GM19438 (cell line): ENCODE measurements at regions not wholly inside any gene's neighbourhood (a gene's known extent, or its start where the extent isn't known, plus 50 kb on each side); places are given as distances from the start of the nearest gene placed in this dataset.
A peak's percentile ranks its signal among the peaks of the same experiment; 100 is the strongest.
"Not testable (repeated sequence)": the region's sequence is repeated elsewhere in the genome, so short reads cannot be mapped to it uniquely, and the experiment has no call there.

Experiments used
- ATAC-seq: cut with Tn5 transposase; IDR thresholded peaks from one replicate; pipeline ENCODE4 v1.9.1; 2021; ENCODE audit warnings: low read depth; ENCODE audit not compliant: unreplicated experiment

DNA sequence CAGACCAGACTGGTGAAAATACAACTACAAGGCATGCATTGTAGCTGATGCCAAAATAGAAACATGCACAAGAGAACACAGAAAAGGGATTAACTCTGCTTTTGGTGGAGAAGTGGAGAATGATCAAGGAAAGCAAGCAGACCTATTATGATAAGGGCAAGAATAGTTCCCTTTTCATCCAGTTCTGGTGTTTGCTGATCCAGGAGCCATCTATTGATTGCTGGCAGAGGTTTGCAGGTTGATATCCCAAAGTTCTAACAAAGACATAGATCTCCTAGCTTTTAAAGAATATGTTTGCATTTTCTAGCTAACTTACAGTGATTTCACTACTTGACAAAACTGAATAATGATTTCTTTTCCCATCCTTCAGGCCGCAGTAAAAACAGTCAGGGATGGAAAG, 166.2 kb upstream of the CDKN3 start:
- no peak for ATAC-seq

DNA sequence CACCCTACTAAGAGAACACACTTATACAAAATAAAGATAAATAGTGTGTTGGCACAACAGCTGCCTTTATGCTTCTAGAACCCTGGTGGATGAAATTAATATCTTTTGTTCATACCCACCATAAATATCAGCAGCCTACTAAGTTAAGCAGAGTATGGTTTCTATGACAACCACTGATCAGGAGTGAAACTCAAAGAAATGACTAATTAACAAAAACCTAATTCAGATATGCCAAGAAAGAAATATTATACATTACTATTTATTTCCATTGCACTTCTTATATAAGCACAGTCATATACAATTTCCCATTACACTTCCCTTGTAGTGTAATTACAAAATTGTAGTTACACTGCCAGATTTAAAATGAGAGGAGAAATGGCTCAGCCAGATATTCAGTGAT, 164.1 kb upstream of the CDKN3 start:
- no peak for ATAC-seq

DNA sequence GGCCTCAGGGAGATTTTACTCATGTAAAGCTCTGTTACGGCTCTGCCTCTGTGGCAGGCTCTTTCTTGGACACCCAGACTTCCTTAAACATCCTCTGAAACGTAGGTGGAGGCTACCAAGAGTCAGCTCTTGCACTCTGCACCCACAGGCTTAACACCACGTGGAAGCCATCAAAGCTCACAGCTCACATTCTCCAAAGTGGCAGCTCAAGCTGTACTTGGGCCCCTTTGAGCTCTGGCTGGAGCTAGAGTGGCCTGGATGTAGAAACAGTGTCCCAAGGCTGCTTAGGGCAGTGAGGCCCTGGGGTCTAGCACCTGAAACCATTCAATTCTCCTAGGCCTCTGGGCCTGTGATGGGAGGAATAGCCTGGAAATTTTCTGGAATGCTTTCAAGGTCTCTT, 155.3 kb upstream of the CDKN3 start:
- ATAC-seq: no peak

DNA sequence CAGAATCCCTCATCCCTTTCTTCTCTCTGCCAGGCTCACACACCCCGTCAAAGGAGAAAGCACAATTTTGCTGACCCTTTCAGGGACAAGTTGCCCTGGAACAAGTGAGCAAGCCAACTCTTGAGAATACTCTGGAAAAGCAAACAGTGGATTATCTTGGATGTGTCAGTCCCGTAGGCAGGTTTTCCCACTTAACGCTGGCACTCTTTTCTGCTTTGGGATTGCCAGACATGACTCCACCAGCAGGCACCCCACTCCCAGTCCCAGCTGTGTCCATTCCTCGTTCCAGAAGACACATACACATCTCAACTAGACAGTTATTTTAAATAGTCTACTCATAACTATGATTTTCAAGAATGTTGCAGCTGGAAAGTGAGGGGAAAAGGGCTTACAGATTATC, 145.5 kb upstream of the CDKN3 start:
- no peak for ATAC-seq

DNA sequence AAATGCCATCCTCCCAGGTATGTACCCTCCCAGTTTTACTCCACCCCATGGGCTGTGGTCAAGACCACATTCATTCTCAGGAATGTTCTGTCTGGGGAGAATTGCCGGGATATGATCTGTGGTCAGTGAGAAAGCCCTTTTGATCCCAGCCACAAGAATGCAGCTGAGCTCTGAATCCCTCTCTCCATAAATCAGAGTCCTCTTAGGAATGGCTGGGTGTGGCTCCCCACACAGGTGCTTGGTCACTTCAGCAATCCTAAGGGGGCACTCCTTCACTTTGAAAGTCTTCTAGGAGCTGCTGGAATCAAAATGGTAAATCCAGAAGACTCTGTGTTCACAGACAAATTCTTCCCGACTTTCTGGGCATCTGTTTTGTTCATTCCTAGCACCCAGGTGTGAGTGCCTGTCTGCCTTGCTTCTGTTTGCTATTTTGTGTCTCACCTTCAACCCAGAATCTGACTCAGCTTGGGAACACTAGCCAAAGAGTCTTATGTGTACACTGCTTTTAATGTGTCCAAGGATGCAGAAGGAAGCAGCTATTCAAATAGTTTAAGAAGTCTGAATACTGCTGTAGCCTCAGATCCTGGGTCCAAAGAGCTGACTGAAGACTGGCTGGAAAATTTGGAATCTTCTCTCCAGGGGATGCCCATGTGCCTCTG, 144.6 kb upstream of the CDKN3 start:
- no peak for ATAC-seq

DNA sequence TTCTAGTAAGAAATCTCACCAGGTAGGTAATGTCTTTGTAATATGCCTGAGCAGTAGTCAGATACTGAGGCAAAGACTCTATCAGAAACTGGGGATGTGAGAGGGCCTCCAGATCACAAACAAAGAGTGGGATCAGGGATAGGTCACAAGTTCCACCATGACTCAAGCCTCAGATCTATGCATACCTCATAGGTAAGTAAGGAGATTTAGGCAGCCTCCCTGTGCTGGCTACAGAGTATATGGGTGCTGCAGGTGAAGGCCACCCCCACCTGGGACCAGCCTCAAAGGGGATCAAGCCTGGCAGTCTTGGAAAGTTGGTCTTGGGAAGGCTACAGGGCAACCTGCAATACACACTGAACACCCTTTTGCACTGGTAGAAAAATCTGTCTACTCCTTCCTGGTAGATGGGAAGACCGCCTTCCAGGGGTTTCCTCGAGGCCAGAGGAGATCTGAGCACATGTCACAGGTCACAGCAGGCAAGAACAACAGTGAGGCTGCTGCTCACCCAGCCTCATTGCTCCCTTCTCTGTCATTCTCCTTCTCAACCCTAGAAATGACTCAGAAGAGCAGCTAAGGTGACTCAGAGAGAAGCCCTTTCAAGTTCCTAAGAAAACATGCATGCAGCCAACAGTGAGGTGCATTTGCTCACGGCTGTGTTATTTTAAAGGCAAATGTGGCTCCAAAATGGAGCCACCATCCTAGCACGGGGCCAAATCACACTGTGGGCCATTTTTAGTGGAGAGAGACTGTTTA, 143.4 kb upstream of the CDKN3 start:
- no peak for ATAC-seq

DNA sequence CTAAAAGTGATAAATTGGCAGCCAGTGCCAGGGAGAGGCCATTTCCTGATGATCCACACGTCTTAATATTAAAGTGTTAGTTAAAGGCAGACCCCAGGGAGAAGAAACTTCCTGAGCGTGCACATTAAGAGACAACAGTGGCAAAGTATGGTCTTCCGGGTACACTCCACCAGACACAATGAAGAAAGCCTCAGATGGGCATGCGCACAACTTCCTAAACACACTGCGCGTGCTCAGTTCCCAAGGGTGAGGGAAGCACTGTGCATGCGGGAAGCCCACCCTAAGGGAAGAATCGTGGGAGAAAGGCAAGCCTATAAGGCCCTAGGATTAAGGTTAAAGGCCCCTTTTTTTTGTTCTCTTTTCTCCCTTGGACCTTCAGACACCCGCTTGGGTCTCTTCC, 140.7 kb upstream of the CDKN3 start:
- no peak for ATAC-seq

DNA sequence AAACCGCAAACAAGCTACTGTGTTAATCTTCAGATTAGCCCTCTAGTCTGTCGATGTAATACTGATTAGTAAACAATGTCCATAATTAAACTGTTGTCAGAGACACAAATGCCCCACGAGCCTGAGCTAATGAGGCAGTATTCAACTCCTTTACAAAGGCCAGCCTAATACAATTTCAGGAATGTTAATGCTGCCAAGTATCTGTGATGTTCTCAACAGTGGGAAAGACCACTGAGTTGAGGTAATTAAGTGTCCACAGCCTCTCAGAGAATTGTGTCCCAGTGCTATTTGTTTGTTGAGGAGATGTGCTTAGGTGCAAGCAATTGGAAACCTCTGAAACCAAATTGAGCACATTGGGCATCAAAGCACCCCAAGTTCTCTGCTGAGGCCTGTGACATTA, 139.4 kb upstream of the CDKN3 start:
- ATAC-seq: no peak

DNA sequence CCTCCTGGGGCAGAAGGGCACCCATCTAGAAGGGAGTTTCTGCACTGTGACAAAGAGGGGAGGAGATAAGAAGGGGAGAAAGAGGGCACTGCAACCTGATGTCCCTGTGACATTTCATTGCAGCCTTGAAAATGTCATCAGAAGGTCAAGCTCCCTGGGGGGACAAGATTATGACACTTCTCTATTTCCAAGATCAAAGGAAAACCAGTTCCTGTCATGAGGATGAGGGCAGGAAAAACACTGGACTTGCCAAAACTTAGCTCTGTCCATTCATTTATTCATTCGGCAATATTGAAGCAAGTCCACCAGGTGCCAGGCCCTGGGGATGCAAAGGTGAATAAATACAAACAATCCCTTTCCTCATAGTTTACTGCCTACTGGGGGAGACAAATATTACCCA, 138.4 kb upstream of the CDKN3 start:
- ATAC-seq: no peak

DNA sequence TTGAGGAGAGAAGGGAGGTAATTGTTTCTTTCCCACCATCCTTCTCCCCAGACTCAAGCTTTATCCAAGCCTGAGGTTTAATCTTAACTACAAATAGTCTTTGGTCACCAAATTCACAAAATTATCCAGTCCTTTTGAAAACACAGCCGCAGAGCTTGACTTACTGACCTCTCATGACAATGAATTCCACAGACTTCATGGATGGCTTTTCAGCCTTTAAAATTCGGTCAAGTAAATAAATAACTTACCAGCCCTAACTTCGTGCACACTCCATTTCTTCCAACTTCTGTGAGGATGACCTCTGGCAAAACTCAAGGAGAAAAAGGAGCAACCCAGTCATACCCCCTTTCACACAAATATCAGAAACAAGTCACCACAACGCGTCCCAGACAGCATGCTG, 137.0 kb upstream of the CDKN3 start:
- no peak for ATAC-seq

DNA sequence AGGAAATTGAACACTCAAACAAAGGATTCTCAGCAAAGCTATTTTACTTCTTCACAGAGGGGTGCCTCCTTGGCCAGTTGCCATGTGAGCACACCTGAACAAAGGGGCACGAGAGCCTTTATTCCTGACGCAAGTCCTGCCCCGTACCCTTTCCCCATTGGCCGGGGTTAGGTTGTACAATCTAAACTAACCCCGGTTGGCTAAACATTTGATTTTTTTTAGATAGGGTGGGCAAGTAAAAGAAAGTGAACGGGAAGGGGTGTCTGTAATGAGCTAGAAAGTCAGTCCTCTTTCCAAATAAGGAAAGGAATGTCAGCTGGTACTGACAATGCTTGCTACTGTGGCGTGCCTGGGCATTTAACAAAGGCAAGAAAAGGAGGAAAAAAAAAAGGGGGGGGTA, 135.5 kb upstream of the CDKN3 start:
- no peak for ATAC-seq

DNA sequence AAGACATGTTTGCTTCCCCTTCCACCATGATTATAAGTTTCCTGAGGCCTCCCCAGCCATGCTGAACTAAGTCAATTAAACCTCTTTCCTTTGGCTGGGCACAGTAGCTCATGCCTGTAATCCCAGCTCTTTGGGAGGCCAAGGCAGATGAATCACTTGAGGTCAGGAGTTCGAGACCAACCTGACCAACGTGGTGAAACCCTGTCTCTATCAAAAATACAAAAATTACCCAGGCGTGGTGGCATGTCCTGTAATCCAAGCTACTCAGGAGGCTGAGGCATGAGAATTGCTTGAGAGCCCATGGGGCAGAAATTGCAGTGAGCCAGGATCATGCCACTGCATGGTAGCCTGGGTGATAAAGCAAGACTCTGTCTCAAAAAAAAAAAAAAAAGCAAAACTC, 130.2 kb upstream of the CDKN3 start:
- ATAC-seq: not testable (repeated sequence)

DNA sequence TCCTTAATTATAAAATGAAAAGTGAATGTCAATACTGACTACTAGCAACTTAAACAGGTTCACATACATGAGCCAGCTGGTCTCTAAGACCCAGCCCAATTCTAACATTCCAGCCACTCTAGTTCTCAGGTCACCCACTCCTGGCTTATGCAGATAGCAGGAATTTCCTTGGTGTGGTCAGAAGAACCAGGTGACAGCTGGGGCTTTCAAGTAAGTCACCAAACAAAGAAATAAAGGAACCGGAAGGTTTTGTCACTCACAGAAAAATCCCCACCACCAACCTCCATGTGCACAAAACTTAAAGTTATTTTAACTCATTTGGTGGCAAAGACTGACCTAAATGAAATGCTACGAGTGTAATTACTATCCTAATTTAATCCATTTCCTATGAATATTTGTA, 129.6 kb upstream of the CDKN3 start:
- ATAC-seq: peak; percentile 88

DNA sequence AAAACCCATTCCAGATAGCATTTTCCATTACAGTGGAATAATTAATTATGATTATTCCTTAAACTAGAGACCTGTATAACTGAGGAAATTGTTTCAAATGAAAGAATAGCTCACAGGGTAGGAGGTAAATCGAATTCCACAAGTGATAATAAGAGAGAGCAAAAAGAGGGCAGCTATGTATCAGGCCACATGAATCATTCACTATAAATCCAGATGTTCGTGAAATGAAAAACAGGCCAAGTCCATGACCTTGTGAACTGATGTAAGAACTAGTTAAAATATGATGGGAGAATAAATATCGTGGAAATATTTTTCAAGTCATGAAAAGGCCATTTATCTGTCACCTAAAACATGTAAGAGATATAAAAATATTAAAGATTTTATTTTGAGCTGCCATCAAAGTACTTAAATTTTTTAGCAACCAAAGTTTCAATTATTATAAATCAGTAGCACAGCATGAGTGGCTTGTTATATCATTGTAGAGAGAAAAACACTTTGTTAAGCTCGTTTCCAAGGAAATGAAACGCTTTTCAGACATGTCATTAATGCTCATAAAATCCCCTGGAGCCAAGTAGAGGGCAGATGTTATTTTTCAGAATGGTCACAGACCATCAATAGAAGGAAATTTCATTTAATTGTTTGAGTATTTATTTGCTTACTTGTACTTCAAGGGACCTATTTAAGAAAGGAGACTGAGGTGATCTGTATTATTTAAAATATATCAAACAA, 120.6 kb upstream of the CDKN3 start:
- ATAC-seq: no peak

DNA sequence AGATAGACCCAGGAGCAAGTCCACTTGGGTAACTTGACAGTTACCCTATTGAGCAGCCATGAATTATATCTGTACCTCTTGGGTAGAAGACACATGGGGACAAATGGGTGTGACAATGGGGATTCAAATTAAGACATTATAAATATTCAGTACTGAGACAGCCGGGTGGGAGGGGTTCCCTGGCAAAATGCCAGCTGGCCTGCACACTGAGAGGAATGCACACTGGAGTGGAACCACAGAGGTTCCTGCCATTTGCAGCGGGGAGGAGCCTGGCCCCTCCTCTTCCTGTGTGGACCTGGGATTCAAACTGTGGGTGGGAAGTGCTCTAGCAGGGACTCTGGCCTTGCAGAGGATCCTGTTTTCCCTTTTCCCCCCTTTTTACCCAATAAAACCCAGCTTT, 118.7 kb upstream of the CDKN3 start:
- no peak for ATAC-seq

DNA sequence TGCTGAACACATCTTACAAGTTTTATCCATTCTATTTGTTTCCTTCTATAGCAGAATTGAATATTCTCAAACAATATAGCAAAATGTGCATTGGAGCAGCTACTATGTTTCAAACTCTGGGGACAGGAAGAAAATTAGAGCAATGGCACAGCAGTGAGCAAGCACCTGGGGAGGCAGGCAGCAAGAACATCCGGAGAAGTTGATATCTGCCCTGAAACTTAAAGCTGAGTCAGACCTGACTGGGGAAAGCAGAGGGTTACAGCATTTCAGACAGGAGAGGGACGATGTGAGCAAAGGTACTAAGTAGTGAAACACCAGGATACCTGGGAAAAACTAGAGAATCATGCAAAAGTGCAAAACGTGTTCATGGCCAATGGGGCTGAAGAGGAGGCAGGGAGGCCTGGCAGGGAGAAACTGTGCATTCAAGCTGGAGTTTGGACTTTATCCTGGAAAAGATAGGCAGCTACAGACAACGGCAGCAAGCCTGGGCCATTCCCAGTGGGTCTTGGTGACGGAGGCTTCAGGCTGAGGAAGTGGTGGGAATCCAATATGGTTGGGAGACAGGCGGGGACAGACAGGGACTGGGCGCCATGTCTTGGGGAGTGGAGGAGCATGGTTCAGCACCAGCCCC, 118.0 kb upstream of the CDKN3 start:
- ATAC-seq: no peak

DNA sequence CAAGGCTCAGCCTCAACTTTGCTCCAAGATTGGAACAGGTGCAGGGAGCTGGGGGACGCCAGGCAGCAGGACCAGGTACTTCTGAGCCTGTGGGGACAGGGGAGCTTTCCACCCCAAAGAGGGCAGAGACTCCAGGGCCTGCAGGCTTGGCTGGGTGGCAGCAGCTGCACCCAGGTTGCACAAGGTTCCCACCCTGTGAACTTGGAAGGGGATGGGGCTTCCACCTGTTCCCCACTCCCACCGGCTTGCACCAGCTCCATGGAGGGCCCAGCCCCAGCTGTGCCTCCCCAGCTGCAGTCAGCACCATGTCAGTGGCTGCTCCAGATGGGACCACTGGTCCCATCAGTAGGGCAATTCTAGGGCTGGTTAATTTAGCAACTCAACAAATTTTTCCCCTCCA, 114.0 kb upstream of the CDKN3 start:
- ATAC-seq: no peak

DNA sequence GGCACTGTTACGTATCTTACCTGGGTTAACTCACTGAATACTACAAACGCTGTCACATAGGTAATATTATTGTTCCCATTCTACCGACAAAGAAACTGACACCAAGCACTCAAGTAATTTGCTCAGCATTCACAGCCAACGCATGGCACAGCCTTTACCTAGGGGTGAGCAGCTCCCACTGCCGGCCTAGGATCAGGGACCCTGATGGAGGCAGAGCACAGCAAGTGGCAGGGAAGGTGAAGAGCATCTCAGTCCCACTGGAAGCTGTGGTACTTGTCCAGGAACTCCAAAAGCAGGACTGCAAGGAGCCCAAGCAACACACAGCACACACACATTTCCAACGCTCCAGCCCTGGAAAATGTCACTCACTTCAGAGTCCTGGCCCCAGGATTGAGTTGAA, 111.8 kb upstream of the CDKN3 start:
- no peak for ATAC-seq

DNA sequence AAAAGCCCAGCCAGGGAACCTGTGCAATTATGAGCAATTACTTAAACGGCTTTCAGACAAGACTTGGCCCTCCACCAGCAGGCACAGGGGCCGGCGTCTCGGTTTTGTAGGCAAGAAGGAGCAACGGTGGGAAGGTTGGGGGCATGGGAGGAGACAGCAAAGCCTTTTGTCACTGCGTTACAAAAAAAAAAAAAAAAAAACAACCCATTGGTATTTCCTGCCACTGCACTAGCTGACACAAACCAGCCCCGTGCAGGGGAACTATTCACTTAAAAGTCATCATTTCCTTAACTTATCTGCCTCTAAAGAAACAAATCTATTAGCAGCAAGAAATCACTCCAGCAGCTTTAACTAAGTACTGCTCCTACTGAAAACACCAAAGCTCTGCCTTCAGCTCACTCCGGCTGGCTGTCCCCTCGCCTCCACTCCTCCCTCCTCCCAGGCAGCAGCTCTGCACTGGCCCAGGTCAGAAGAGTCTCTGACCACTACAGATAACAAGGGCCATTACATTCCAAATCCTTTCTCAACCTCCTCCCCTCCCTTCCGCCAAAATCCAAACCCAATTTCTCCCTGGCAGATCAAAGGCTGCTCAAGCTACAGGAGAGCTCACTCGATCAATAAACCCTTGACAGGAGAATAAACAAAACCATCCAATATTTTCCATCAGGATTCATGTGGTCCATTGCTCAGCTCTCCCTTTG, 105.2 kb upstream of the CDKN3 start:
- ATAC-seq: no peak

DNA sequence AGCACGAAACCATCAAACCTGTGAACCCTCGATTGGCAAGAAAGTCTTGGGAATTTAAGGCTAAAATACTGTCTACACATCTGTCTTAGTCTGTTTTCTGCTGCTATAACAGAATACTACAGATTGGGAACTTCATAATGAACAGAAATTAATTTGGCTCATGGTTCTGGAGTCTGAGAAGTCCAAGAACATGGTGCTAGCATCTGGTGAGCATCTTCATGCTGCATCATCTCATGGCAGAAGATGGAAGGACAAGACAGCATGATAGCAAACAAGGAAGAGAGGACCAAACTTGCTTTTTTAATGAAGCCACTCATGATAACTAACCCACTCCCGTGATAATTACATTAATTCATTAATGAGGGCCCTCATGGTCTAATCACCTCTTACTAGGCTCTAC, 102.0 kb upstream of the CDKN3 start:
- ATAC-seq: no peak
